ENCODE measurements at regions not wholly inside any gene's neighbourhood (a gene's known extent, or its start where the extent isn't known, plus 50 kb on each side); places are given as distances from the start of the nearest gene placed in this dataset.
"Not testable (repeated sequence)": the region's sequence is repeated elsewhere in the genome, so short reads cannot be mapped to it uniquely, and the experiment has no call there.

- intact Hi-C loops (cut with DNase I): no loop called here
- no peak for TF ChIP-seq CTCF (IDR thresholded peaks at IDR 0.05)
- Histone ChIP-seq H3K36me3 (no peaks in the 10 kb centered on the region), H3K9me3 (no peaks in the 10 kb centered on the region), H3K4me1 (no peaks in the 10 kb centered on the region), H3K27me3 (no peaks in the 10 kb centered on the region), H3K4me3 (no peak overlapping the region), H3K27ac (no peak overlapping the region)
- DNase-seq (ENCODE audit: low spot score in 2 of 2): no peak
Observed at GRCh38 chr15:58361273-58361759, 70.5 kb upstream of the LIPC start.

GRCh38 chr15:58362262-58362922, 69.4 kb upstream of the LIPC start:
- Histone ChIP-seq H3K27ac (no peak overlapping the region), H3K4me3 (no peak overlapping the region), H3K9me3 (no peaks in the 10 kb centered on the region), H3K27me3 (no peaks in the 10 kb centered on the region), H3K36me3 (no peaks in the 10 kb centered on the region), H3K4me1 (no peaks in the 10 kb centered on the region)
- intact Hi-C loops (cut with DNase I): no loop called here
- DNase-seq (ENCODE audit: low spot score in 2 of 2): no peak
- TF ChIP-seq CTCF (IDR thresholded peaks at IDR 0.05): no peak

GRCh38 chr15:58363118-58363517, 68.7 kb upstream of the LIPC start:
- H3K4me3 ChIP-seq; H3K27ac ChIP-seq; intact Hi-C loops (cut with DNase I); H3K36me3 ChIP-seq; DNase-seq (ENCODE audit: low spot score in 2 of 2); H3K9me3 ChIP-seq; H3K4me1 ChIP-seq; H3K27me3 ChIP-seq: not testable (repeated sequence)

GRCh38 chr15:58363673-58364072, 68.1 kb upstream of the LIPC start:
- H3K4me1 ChIP-seq; H3K9me3 ChIP-seq; H3K36me3 ChIP-seq; H3K27me3 ChIP-seq; H3K4me3 ChIP-seq; H3K27ac ChIP-seq; DNase-seq (ENCODE audit: low spot score in 2 of 2); intact Hi-C loops (cut with DNase I): not testable (repeated sequence)

- H3K27ac ChIP-seq; H3K36me3 ChIP-seq; DNase-seq (ENCODE audit: low spot score in 2 of 2); H3K27me3 ChIP-seq; H3K9me3 ChIP-seq; intact Hi-C loops (cut with DNase I); H3K4me3 ChIP-seq; H3K4me1 ChIP-seq: not testable (repeated sequence)
Observed at GRCh38 chr15:58365098-58365497, 66.7 kb upstream of the LIPC start.

- H3K27me3 ChIP-seq: no peaks in the 10 kb centered on the region
- no peak overlapping the region for H3K27ac ChIP-seq
- no peak overlapping the region for H3K4me3 ChIP-seq
- no peaks in the 10 kb centered on the region for H3K36me3 ChIP-seq
- no peak for TF ChIP-seq CTCF (IDR thresholded peaks at IDR 0.05)
- DNase-seq (ENCODE audit: low spot score in 2 of 2): no peak
- H3K4me1 ChIP-seq: no peaks in the 10 kb centered on the region
- intact Hi-C loops (cut with DNase I): no loop called here
- no peaks in the 10 kb centered on the region for H3K9me3 ChIP-seq
Observed at GRCh38 chr15:58369261-58369701, 62.5 kb upstream of the LIPC start.

GRCh38 chr15:58369956-58370355, 61.8 kb upstream of the LIPC start:
- no peak for DNase-seq (ENCODE audit: low spot score in 2 of 2)
- no peaks in the 10 kb centered on the region for H3K36me3 ChIP-seq
- H3K27ac ChIP-seq: no peak overlapping the region
- no peaks in the 10 kb centered on the region for H3K9me3 ChIP-seq
- no peaks in the 10 kb centered on the region for H3K27me3 ChIP-seq
- H3K4me1 ChIP-seq: no peaks in the 10 kb centered on the region
- H3K4me3 ChIP-seq: no peak overlapping the region
- intact Hi-C loops (cut with DNase I): no loop called here
- TF ChIP-seq CTCF (IDR thresholded peaks at IDR 0.05): no peak
